Limb (tissue), 2 donors: ENCODE measurements at regions not wholly inside any gene's neighbourhood (a gene's known extent, or its start where the extent isn't known, plus 50 kb on each side); places are given as distances from the start of the nearest gene placed in this dataset.

Source experiments
- DNase-seq, 2 donors: peaks; one replicate each; pipeline ENCODE4 v3.0.0-alpha.2; 2016; ENCODE audit errors: extremely low spot score in 2 of 2

DNA sequence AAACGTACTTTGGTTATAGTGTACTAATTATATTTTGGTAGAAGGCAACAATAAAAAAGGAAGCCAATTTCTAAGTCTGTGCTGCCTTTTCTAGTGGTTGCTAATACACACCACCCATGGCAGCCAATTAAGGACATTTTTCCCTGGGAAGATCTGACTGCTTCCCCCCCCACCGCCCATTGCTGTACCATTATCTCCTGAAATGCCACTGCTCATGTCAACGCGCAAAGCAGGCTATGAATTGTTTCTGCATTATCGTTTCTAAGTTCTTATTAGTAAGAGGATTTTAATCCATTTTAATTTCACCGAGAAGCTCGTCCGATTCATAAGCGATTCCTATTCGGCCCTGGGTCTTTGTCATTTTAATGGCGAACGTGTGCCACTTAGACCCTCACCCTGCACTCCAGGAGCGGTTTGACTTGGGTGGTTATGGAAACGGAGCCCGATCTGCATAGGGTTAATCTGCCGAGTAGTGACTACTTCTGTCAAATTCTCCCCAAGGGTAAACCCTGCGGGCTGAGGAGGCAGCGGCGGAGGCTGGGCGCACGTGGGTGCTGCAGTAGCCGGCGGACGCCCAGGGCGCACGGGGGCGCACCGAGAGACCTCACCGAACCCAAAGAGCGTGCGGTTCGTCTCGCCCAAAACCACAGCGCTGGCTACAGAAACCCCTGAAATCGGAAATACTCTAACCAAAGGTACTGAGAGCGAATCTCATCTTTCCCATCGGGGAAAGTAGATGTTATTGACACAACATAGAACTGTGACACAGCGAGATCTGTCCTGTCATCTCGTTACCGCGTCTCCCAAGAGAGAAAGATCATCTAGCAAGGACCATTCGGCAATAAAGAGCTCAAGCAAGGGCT lies 55.8 kb upstream of the SHC3 start:
- peak in 1 of 2 donors; percentile 58 for DNase-seq

DNA sequence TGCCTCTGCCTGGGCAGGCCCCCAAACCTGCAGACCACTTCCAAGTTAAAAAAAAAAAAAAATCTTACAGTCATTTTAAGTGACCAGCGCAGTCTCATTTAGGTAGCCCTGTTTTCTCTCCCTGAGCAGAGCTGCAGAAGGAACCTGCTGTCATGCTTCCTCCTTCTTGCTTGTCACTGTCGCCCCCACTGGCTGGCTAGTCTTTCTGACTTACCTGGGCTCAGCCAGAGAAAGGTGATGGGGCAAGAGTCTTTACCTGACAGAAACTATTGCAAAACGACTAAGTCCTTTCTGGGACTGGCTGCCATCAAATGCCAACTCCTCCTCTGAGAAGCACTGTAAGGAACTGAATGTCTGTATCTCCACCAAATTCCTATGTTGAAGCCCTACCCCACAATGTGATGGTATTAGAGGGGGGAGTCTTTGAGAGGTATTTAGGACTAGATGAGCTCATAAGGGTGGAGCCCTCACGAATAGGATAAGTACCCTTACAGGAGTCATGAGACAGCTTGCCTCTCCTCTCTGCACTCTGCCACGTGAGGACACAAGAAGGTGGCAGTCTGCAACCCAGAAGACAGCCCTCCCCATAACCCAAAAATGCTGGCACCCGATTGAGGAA lies 58.4 kb upstream of the SHC3 start:
- no peak for DNase-seq

DNA sequence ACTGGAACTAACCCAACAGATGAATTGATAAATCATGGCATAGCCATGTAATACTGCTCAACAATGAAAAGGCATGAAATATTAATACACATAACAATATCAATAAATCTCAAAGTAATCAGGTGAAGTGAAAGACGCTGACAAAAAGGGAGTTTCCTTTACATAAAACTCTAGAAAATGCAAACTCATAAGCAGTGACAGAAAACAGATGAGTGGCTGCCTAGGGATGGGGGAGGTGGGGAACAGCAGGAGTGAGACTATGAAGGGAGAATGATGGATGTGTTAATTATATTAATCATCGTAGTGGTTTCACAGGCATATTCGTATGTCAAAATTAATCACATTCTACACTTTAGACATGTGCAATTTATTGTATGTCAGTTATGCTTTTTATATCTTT lies 59.8 kb upstream of the SHC3 start:
- no peak for DNase-seq

DNA sequence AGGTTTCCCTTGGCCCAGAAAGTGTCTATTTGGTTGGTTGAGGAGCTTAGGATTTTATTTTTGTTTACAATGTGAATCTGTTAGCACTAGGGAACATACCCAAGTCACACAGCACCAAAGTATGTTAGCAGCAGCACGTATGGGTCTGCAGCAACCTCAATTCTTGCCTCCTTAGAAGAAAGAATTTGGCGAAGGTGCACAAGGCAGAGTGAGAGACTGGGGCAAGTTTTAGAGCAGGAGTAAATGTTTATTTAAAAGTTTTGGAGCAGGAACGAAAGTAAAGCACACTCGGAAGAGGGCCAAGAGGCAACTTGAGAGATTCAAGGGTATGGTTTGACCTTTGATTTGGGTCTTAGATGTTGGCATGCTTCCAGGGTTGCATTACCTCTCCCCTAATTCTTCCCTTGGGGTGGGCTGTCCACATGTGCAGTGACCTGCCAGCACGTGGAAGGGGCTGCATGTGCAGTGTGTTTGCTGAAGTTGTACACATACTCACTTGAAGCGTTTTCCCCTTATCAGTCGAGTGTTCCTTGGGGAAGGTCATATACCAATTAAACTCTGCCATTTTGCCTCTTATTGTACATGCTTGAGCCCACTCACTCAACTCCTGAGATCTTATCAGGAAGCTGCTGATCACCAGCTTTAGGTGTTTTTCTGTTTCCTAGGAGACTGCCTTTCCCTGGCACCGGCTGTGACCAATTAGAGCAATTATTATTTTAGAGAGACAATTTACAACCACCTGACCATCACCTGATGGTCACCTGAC lies 64.9 kb upstream of the SHC3 start:
- no peak for DNase-seq

DNA sequence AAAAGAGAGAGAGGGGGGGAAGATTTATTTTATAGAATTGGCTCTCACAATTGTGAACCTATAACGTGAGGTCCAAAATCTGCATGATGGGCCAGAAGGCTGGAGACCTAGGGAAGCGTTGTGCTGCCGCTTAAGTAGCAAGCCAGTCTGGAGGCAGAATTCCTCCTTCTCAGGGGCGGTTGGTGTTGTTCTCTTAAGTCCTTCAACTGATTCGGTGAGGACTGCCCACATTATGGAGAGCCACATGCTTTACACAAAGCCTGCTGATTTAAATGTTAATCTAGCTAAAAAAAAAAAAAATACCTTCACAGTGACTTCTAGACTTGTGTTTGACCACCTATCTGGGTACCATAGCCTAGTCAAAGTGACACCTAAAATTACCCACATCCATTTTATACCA lies 64.2 kb upstream of the CKS2 start:
- no peak for DNase-seq

DNA sequence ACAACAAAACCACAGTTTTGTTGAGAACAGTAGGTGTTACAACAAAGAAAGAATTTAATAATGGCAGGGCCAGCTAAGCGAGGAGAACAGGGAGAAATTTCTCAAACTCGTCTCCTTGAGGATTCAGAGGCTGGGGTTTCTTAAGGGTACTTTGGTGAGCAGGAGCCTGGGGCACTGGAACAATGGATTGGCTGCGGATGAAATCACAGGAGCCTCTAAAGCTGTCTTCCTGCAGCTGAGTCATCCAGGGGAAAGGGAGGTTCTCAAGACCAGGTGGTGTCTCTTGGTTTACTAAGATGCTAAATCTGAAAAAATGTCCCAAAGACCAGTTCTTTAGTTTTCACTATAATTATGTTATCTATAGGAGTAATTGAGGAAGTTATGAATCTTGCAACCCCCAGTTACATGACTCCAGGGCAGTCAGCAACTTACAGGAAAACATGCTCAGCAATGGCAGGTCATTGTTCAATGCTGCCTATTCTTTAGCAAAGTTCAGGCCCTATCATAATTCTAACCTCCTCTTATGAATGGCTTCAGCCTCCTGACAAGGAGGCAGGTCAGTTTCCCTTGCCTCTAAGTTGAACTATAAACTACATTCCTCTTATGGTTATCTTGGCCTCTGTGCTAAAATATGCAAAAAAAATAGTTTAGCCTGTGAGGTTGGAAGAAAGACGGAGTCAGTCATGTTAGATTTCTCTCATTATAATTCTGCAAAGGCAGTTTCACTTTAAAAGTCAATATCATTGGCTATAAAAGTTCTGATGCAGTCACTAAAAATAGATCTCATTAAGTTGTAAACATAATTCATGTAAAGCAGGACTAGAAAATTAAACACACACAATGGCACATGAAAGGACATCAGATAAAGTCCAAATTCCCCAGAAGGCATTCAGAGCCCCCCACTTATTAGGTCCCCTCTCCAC lies 63.3 kb upstream of the CKS2 start:
- DNase-seq = no peak

DNA sequence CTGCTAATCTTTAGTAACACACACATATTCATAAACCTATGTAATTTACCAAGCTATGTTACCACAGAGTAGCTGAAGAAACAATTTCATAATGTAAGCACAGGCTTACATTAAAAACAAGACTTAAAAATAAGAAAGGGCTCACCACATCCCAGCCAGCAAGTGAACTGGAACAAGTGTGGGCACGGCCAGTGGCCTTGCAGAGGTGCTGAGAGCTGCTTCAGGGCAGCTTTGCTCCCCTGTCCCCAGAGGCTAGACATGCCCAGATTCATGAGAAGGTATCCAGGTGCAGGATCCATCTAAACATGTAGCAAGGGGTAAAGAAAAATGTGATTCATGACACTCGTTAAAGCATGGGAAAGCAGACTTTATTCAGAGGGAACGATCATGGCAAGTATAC lies 62.0 kb upstream of the CKS2 start:
- no peak for DNase-seq

DNA sequence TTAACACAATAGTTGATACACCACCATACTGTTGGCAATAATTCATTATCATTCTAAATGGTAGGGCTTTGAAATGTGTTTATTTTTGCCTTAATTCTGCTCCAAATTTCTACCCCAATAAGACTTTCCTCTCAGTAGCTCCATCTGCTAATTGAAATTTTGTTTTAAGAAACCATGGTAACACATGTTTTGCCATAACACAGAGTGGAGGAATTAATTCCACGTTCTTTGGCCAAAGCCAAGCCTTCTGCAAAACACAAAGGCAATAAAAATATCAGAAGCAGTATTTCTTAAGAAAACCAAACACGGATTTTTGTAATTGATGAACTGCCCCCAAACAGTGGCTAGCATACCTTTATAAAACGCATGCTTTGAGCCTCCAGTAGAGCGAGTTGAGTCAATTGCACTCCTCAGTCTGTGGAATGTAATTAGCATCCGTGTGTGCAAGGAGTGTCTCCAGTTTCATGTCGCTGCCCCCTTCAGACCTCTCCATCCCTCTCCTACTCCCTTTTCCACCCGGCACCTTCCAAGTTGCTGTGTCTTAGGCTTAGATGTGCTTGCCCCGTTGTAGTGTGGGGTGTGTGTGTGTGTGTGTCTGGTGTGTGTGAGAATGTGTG lies 58.2 kb upstream of the CKS2 start:
- no peak for DNase-seq

DNA sequence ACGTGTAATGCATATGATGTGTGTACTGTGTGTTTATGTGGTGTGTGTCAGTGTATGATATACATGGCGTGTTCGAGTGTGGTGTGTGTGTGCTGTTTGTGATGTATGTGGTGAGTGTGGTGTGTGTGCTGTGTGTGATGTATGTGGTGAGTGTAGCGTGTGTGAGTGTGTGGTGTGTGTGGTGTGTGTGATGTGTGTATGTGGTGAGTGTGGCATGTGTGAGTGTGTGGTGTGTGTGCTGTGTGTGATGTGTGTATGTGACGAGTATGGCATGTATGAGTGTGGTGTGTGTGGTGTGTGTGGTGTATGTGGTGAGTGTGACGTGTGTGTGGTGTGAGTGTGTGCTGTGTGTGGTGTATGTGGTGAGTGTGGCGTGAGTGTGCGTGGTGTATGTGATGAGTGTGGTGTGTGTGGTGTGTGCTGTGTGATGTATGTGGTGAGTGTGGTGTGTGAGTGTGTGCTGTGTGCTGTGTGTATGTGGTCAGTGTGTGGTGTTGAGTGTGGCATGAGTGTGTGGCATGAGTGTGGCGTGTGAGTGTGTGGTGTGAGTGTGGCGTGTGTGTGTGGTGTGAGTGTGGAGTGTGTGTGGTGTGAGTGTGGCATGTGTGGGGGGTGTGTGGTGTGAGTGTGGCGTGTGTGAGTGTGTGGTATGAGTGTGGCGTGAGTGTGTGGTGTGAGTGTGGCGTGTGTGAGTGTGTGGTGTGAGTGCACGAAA lies 56.8 kb upstream of the CKS2 start:
- DNase-seq = no peak

DNA sequence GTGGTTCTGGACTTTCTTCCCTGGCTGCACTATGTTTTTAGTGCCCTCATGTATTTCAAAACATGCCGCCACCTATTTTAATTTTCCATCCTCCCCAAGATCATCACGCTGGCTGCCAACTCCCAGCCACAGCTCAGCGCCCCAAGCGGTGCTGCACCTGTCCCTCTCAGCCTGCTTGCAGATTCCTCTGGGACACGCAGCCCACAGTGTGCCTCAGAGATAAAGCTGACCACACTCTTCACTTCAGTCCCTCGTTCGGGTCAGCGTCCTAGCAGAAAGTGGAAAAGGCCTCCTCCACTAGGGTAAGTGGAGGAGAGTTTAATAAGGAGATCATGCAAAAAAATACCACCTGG lies 56.2 kb upstream of the CKS2 start:
- no peak for DNase-seq

DNA sequence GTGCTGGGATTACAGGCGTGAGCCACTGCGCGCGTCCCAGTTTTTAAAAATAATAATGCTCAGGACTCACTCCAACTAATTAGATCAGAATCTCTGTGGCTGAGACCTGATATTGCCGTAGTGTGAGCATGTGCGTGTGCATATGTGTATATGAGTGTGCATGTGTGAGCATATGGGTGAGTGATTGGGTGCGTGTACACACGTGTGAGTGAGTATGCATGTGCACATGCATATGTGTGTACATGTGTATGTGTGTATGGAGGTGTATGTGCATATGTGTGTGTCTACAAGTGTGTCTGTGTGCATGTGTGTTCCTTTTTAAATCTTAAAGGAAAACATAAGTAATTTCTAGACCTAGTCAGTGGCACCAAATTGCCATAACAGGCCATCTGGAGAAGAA lies 54.8 kb upstream of the CKS2 start:
- DNase-seq = no peak

DNA sequence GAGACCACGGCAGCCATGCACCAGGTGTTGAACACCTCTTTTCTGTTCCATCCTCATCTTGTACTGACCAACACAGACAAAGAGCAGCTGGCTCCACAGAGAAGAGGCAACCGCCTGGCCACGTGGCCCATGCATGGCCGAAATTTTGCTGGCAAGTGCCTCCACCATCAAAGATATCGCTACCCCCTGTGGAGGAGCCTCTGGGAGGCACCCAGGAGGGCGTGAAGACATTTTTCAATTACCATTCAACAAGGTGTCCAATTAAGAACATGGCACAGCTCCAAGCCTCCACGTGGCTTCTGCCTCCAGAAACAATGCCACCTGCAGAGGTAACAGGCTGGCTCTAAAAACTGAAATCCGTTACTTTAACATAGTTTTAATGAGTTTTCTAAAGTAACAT lies 54.4 kb upstream of the CKS2 start:
- no peak for DNase-seq

DNA sequence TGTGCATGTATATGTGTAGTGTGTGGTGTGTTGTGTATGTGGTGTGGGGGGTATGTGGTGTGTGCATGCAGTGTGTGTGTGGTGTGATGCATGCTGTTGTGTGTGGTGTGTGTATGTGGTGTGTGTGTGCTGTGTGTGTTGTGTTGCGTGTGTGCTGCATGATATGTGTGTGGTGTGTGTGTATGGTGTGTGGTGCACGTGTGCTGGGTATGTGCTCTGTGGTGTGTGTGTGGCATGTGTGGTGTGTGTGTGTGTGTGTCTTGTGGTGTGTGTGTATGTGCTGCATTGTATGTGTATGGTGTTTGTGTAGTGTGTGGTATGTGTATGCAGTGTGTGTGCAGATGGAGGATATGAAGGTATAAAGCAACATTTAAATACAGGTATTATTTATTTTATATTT lies 50.5 kb upstream of the CKS2 start:
- no peak for DNase-seq
